ENCODE measurements at regions not wholly inside any gene's neighbourhood (a gene's known extent, or its start where the extent isn't known, plus 50 kb on each side); places are given as distances from the start of the nearest gene placed in this dataset.

DNA sequence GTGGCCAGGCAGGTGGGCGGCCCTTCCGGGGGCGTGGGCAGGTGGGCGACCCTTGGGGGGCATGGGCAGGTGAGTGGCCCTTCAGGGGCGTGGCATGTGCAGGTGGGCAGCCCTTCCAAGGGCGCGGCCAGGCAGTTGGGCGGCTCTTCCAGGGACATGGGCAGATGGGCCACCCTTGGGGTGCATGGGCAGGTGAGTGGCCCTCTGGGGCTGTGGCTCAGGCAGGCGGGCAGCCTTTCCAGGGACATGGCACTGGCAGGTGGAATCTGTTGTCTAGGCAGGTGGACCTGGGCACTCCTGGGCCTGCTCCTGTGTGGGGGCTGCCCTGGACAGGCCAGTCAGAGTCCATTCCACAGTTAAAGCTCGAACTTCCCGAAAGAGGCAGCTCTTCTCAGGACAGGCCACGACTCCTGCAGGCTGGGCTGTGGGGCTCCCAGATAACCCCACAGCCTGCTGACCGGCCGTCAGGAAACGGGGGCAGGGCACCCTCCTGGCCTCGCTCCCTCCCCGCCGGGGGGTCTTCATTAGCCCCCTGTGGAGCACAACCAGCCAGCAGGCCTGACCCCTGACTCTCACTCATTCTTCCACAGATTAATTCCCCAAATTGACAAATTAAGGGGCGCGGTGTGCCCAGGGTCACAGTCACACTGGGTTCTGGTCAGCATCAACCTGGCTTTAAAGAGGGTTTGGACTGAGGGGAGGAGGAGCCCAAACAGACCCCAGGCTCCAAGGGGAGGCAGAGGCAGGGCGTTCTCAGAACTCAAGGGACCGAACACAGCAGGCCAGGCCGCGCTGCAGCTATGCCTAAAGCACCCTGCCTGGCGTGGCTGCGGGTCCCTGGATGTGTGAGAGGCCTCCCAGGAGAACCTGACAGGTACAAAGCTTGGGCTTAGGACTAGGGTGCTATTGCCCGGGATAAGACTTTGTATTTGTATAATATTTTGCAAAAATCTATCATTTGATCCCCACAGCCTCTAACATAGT, 130.0 kb downstream of the DLL1 start:
- H3K27me3 ChIP-seq (ENCODE audit: control insufficient read depth in 1 of 2, insufficient read depth in 2 of 2, low read length in 2 of 2): no peaks in the 10 kb centered on the region
- H3K9me3 ChIP-seq (ENCODE audit: low read length): no peaks in the 10 kb centered on the region
- H3K4me3 ChIP-seq (ENCODE audit: low read depth in 1 of 2, low read length in 2 of 2): no peak overlapping the region
- no peak overlapping the region for H3K9ac ChIP-seq (ENCODE audit: low read length)
- H3K27ac ChIP-seq (ENCODE audit: low read depth, low read length): no peak overlapping the region
- H3K36me3 ChIP-seq (ENCODE audit: insufficient read depth, low read length): no peaks in the 10 kb centered on the region
- no peaks in the 10 kb centered on the region for H3K4me1 ChIP-seq (ENCODE audit: insufficient read depth, low read length)

DNA sequence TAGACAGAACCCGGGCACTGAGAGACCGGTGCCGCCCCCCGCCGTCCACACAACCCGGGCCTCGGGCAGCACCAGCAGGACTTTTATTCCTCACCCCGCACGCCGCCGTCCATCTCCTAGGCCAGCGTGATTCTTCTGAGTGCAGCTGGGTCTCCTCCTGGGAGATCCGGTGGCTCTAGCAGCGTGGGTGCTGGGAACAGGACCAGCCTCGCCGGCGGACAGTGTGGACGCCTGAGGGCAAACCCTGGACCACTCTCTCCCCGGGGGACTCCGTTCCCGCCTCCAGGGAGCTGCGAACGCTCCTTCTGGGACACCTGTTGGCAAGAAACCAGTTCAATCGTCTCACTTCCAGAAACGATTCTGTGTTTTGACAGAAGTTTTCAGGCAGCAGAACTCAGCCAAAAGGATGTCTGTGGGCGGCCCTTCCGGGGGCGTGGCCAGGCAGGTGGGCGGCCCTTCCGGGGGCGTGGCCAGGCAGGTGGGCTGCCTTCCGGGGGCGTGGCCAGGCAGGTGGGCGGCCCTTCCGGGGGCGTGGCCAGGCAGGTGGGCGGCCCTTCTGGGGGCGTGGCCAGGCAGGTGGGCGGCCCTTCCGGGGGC, 130.7 kb downstream of the DLL1 start:
- Histone ChIP-seq H3K36me3 (ENCODE audit: insufficient read depth, low read length) (no peaks in the 10 kb centered on the region), H3K4me3 (ENCODE audit: low read depth in 1 of 2, low read length in 2 of 2) (no peak overlapping the region), H3K4me1 (ENCODE audit: insufficient read depth, low read length) (no peaks in the 10 kb centered on the region)

GRCh38 chr6:170159022-170159965, 131.6 kb downstream of the DLL1 start:
- Histone ChIP-seq H3K9me3 (ENCODE audit: low read length) (no peaks in the 10 kb centered on the region), H3K27me3 (ENCODE audit: control insufficient read depth in 1 of 2, insufficient read depth in 2 of 2, low read length in 2 of 2) (no peaks in the 10 kb centered on the region), H3K36me3 (ENCODE audit: insufficient read depth, low read length) (no peaks in the 10 kb centered on the region), H3K9ac (ENCODE audit: low read length) (no peak overlapping the region), H3K4me1 (ENCODE audit: insufficient read depth, low read length) (no peaks in the 10 kb centered on the region), H3K4me3 (ENCODE audit: low read depth in 1 of 2, low read length in 2 of 2) (no peak overlapping the region), H3K27ac (ENCODE audit: low read depth, low read length) (no peak overlapping the region)

More for the DNA sequence above, 130.7 kb downstream of the DLL1 start:
- H3K27me3 ChIP-seq (ENCODE audit: control insufficient read depth in 1 of 2, insufficient read depth in 2 of 2, low read length in 2 of 2): no peaks in the 10 kb centered on the region
- H3K27ac ChIP-seq (ENCODE audit: low read depth, low read length): no peak overlapping the region
- H3K9me3 ChIP-seq (ENCODE audit: low read length): no peaks in the 10 kb centered on the region
- no peak overlapping the region for H3K9ac ChIP-seq (ENCODE audit: low read length)

- Histone ChIP-seq H3K4me3 (ENCODE audit: low read depth in 1 of 2, low read length in 2 of 2) (no peak overlapping the region), H3K4me1 (ENCODE audit: insufficient read depth, low read length) (peaks cover under 1% of the 10 kb centered on the region), H3K9me3 (ENCODE audit: low read length) (no peaks in the 10 kb centered on the region), H3K27ac (ENCODE audit: low read depth, low read length) (no peak overlapping the region), H3K36me3 (ENCODE audit: insufficient read depth, low read length) (no peaks in the 10 kb centered on the region), H3K27me3 (ENCODE audit: control insufficient read depth in 1 of 2, insufficient read depth in 2 of 2, low read length in 2 of 2) (no peaks in the 10 kb centered on the region), H3K9ac (ENCODE audit: low read length) (no peak overlapping the region)
Measured at GRCh38 chr6:170158296-170159021, 132.4 kb downstream of the DLL1 start.

- Histone ChIP-seq H3K4me3 (ENCODE audit: low read depth in 1 of 2, low read length in 2 of 2) (no peak overlapping the region), H3K9me3 (ENCODE audit: low read length) (no peaks in the 10 kb centered on the region)
Measured at GRCh38 chr6:170157567-170158218, 133.2 kb downstream of the DLL1 start.

GRCh38 chr6:170156448-170157375, 134.2 kb downstream of the DLL1 start:
- Histone ChIP-seq H3K27ac (ENCODE audit: low read depth, low read length) (no peak overlapping the region), H3K9ac (ENCODE audit: low read length) (no peak overlapping the region), H3K27me3 (ENCODE audit: control insufficient read depth in 1 of 2, insufficient read depth in 2 of 2, low read length in 2 of 2) (no peaks in the 10 kb centered on the region), H3K4me3 (ENCODE audit: low read depth in 1 of 2, low read length in 2 of 2) (no peak overlapping the region), H3K9me3 (ENCODE audit: low read length) (no peaks in the 10 kb centered on the region), H3K4me1 (ENCODE audit: insufficient read depth, low read length) (peaks cover 4% of the 10 kb centered on the region), H3K36me3 (ENCODE audit: insufficient read depth, low read length) (no peaks in the 10 kb centered on the region)

More at GRCh38 chr6:170157567-170158218, 133.2 kb downstream of the DLL1 start:
- Histone ChIP-seq H3K27me3 (ENCODE audit: control insufficient read depth in 1 of 2, insufficient read depth in 2 of 2, low read length in 2 of 2) (no peaks in the 10 kb centered on the region), H3K4me1 (ENCODE audit: insufficient read depth, low read length) (peaks cover 4% of the 10 kb centered on the region), H3K9ac (ENCODE audit: low read length) (no peak overlapping the region), H3K27ac (ENCODE audit: low read depth, low read length) (no peak overlapping the region), H3K36me3 (ENCODE audit: insufficient read depth, low read length) (no peaks in the 10 kb centered on the region)

- H3K9me3 ChIP-seq (ENCODE audit: low read length): no peaks in the 10 kb centered on the region
- H3K27me3 ChIP-seq (ENCODE audit: control insufficient read depth in 1 of 2, insufficient read depth in 2 of 2, low read length in 2 of 2): no peaks in the 10 kb centered on the region
- peaks cover 4% of the 10 kb centered on the region for H3K4me1 ChIP-seq (ENCODE audit: insufficient read depth, low read length)
- no peak overlapping the region for H3K9ac ChIP-seq (ENCODE audit: low read length)
- H3K4me3 ChIP-seq (ENCODE audit: low read depth in 1 of 2, low read length in 2 of 2): no peak overlapping the region
- no peak overlapping the region for H3K27ac ChIP-seq (ENCODE audit: low read depth, low read length)
- no peaks in the 10 kb centered on the region for H3K36me3 ChIP-seq (ENCODE audit: insufficient read depth, low read length)
Measured at GRCh38 chr6:170155464-170156196, 135.2 kb downstream of the DLL1 start.

DNA sequence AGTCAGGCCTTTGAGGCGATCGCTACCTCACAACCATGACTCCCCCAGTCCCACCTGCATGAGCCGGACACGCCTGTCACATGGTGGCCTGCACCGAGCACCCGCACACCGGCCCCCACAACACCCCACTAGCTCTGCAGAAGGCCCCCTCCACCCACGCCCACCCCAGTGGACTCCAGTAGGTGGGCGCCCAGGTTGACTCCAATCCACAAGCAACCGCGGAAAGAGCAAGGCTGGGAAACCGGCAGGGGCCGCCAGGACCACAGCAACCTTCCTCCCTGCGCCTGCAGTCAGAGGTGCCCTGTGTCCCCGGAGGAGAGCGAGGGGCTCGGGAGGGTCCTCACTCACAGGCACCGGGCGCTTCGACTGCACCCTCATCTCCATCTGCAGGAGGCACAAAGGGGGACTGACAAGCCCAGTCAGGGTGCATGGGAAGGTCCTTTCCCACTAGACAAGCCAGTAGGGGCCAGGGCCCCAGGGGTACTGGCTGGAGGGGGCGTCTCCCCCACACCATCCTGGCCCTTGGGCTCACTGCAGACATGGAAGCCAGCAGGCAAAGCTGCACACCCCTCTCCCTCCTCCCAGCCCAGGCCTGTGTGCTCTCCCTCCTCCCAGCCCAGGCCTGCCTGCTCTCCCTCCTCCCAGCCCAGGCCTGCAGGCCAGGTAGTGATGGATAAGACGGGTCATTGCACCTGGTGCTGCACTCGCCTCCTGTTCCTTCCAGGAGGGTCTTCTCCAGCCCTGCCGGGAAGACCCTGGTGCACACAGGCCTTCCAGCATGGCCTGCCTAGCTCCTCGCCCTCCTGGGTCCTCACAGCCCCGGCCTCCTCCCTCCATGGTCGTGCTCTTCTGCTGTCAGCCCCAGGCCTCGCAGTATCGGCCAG, 137.2 kb downstream of the DLL1 start:
- Histone ChIP-seq H3K4me3 (ENCODE audit: low read depth in 1 of 2, low read length in 2 of 2) (no peak overlapping the region), H3K4me1 (ENCODE audit: insufficient read depth, low read length) (peaks cover 4% of the 10 kb centered on the region), H3K9me3 (ENCODE audit: low read length) (no peaks in the 10 kb centered on the region), H3K27me3 (ENCODE audit: control insufficient read depth in 1 of 2, insufficient read depth in 2 of 2, low read length in 2 of 2) (no peaks in the 10 kb centered on the region), H3K36me3 (ENCODE audit: insufficient read depth, low read length) (no peaks in the 10 kb centered on the region), H3K9ac (ENCODE audit: low read length) (no peak overlapping the region), H3K27ac (ENCODE audit: low read depth, low read length) (no peak overlapping the region)

GRCh38 chr6:170152989-170153388, 137.9 kb downstream of the DLL1 start:
- no peaks in the 10 kb centered on the region for H3K36me3 ChIP-seq (ENCODE audit: insufficient read depth, low read length)
- no peak overlapping the region for H3K9ac ChIP-seq (ENCODE audit: low read length)
- no peaks in the 10 kb centered on the region for H3K27me3 ChIP-seq (ENCODE audit: control insufficient read depth in 1 of 2, insufficient read depth in 2 of 2, low read length in 2 of 2)
- no peak overlapping the region for H3K27ac ChIP-seq (ENCODE audit: low read depth, low read length)
- no peak overlapping the region for H3K4me3 ChIP-seq (ENCODE audit: low read depth in 1 of 2, low read length in 2 of 2)
- no peaks in the 10 kb centered on the region for H3K9me3 ChIP-seq (ENCODE audit: low read length)
- H3K4me1 ChIP-seq (ENCODE audit: insufficient read depth, low read length): peaks cover 5% of the 10 kb centered on the region

Data from muscle layer of colon (tissue), 2 donors.